NCI-H345 (cell line): ENCODE measurements at regions not wholly inside any gene's neighbourhood (a gene's known extent, or its start where the extent isn't known, plus 50 kb on each side); places are given as distances from the start of the nearest gene placed in this dataset.

ENCODE experiments used
- DNase-seq: peaks from one replicate; lab custom pipeline; 2025; lab: John Stamatoyannopoulos, UW

GRCh38 chr6:54717849-54718455 lies 128.6 kb upstream of the FAM83B start:
- DNase-seq = peak; percentile 66

DNA sequence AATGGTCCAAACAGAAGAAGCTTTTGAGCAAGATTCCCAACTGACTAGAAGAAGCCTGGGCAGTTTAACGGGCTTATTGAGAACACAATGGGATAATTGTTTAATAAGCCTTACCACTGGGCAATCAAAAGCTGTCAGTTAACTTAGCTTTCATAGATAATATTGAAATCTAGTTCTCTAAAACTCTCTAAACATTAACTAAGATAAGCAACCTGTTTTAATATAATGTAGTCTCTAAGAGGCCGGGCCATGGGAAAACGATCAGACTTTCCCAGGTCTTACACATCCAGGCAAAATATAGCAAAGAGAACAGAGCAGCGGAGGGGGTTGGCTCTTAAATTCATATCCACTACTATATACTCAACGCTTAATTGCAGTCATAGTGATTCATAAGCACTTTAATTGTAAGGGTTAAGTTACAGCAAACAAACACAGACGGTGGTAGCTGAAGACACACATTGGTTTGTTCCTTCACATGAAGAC lies 128.0 kb upstream of the FAM83B start:
- DNase-seq = no peak

- no peak for DNase-seq
Measured at GRCh38 chr6:54719131-54719530, 127.4 kb upstream of the FAM83B start.

DNA sequence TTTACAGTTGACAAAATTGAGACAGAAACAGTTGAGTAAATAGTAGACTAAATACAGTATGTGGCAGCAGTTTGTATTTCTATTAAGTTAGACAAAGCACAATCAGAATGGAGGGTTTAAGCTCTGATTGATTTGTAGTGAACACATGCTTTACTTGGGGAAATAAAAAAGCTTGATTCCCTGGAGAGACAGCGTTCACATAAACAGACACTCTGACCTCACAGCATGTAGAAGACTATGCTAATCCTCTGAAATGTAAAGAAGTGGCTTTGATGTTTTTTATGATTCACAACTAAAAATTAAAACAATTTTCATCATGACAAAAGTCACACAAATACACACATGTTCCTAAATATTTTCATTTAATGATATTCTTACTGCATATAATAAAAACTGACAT lies 126.9 kb upstream of the FAM83B start:
- no peak for DNase-seq

- no peak for DNase-seq
Measured at GRCh38 chr6:54722328-54722727, 124.2 kb upstream of the FAM83B start.

- no peak for DNase-seq
Measured at GRCh38 chr6:54729716-54730115, 116.9 kb upstream of the FAM83B start.

- DNase-seq = no peak
Measured at GRCh38 chr6:54730767-54731630, 115.6 kb upstream of the FAM83B start.

DNA sequence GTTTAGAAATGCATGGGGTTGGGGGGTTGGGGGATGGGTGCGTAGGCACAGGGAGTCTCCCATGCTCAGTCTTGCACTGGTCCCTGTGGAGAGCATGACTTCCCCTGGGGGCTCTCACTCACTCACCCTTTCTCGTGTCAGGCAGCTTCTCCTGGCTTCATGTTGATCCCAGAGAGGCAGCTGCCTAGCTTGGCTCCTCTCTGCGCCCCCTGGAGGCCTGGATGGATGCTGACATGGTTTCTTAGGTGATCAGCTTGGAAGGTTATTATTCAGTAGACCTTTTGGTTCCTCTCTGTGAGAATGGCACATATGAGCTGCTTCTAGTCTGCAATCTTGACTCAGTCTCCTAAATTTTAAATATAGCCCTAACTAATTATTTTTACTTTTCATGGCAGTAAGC lies 109.3 kb upstream of the FAM83B start:
- DNase-seq = no peak

- no peak for DNase-seq
Measured at GRCh38 chr6:54747955-54748354, 98.6 kb upstream of the FAM83B start.

- no peak for DNase-seq
Measured at GRCh38 chr6:54754406-54754805, 92.2 kb upstream of the FAM83B start.

DNA sequence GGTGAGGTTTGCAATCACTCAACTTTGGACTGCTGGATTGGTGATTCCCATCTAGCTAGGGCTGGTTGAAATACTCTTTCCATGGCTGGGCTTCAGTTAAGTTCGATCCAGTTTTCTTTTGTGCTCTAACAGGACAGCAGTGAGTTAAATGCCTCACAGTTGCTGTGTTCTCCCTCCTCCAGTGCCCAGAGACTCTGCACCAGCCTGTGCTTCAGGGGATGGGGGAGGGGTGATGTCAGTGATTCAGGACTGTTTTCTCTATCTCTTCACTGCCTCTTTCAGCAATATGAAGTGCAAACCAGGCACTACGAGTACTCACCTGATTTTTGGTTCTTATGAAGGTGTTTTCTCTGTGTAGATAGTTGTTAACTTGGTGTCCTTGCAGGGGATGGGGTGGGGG lies 88.2 kb upstream of the FAM83B start:
- no peak for DNase-seq

GRCh38 chr6:54768494-54768893 lies 78.1 kb upstream of the FAM83B start:
- DNase-seq = no peak

DNA sequence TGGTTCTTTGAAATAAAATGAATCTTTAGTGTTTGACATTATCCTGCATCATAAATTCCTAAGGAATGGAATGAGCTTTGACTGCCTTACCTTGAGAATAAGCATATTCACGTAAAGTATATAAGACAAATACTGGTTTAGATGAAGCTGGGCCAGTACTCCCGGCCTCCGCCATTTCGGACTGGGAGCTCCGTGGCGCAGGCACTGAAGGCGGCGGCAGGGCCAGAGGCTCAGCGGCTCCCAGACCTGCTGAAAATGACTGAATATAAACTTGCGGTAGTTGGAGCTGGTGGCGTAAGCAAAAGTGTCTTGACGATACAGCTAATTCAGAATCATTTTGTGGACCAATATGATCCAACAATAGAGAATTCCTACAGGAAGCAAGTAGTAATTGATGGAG lies 76.2 kb upstream of the FAM83B start:
- no peak for DNase-seq

GRCh38 chr6:54771968-54772367 lies 74.6 kb upstream of the FAM83B start:
- no peak for DNase-seq

DNA sequence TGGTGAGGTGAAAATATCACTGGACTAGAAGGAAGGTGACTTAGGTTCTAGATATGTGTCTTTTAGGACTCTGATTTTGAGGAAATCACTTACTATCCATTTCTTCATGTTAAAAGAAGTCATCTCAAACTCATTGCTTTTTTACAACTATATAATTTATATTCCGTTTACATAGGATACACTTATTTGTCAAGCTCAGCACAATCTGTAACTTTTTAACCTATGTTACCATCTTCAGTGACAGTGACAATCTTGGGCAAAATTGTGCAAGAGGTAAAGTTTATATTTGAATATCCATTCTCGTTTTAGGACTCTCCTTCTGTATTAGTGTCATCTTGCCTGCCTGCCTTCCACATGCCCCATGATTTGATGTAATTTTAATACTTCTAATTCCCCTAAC lies 74.0 kb upstream of the FAM83B start:
- no peak for DNase-seq

DNA sequence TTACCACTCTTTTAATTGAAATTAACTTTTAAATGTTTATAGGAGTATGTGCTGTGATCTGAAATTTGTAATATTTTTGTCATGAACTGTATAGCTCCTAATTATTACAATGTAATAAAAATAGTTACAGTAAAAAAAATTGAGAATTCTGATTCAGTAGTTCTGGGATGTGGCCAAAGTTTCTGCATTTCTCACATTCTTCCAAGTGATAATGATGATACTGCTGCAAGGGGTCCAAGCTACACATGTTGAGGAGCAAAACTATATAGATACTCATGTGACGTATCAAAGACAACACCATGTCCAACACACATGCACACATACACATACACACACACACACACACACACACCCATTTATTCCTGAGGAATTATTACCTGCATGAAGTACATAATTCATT lies 71.0 kb upstream of the FAM83B start:
- no peak for DNase-seq

GRCh38 chr6:54776891-54777290 lies 69.7 kb upstream of the FAM83B start:
- no peak for DNase-seq

- no peak for DNase-seq
Measured at GRCh38 chr6:54778731-54779130, 67.8 kb upstream of the FAM83B start.

DNA sequence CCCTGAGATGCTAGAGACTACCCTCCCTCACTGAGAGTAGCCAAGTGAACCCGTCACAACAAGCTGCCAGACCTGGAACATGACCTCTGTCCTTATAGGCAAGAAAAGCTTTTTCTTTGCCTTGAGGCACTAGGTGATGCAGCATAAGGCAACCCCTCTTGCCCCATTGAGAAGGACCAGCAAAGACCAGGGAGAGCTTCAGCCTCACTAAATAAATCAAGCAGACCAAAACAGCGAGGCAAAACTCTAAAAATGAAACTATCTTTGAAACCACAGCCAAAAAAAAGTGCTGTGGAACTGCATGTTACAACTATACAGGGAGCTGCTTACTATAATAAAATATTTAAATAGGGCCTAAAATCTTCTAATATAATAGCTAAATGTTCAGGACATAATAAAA lies 62.6 kb upstream of the FAM83B start:
- no peak for DNase-seq

DNA sequence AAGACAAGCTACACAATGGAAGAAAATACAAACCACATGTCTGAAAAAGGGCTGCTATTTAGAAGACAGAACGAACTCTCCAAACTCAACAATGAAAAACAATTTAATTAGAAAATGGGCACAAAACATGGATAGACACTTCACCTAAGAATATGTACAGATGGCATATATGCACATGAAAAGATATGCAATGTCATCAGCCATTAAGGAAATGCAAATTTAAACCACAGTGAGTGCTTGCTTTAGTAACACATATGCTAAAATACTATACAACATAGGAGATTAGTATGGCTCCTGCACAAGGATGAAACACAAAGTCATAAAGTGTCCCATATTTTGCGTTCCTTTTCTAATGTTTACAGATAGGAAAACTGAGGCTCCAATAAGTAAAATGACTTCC lies 60.4 kb upstream of the FAM83B start:
- DNase-seq = no peak

DNA sequence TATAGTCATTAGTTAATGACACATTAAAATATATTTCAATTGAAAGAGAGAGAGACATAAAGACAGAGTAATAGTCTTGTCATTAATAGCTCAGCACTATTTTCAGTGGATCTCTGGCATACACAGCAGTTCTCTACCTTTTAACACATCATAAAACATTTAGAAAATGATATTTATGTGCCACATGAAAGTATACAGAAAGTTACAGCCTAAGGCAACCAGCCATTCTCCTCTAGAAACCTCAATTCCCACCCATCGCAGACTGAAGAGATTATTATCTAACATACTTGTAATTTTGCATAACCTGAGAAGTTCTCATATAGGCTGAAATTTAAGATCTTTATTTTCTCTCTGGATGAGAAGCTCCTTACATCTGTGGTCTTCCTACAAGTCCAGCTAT lies 58.7 kb upstream of the FAM83B start:
- DNase-seq = no peak
